ENCODE measurements at regions not wholly inside any gene's neighbourhood (a gene's known extent, or its start where the extent isn't known, plus 50 kb on each side); places are given as distances from the start of the nearest gene placed in this dataset.

- Histone ChIP-seq H3K79me1 (ENCODE audit: low read depth in 1 of 2, low read length in 2 of 2) (no peaks in the 10 kb centered on the region), H3K56ac (ENCODE audit: extremely low read depth, insufficient read depth, low read length) (no peak overlapping the region), H3K9ac (ENCODE audit: low read depth, low read length) (no peak overlapping the region), H2BK120ac (ENCODE audit: low read depth, low read length) (no peak overlapping the region), H4K8ac (ENCODE audit: low read depth in 2 of 2, low read length in 2 of 2) (no peak overlapping the region), H3K9me3 (ENCODE audit: control insufficient read depth, insufficient read depth, low read length) (no peaks in the 10 kb centered on the region; the same call in 1 of the 2 replicates), H3K27ac (ENCODE audit: insufficient read depth, low read length) (no peak overlapping the region), H3K36me3 (ENCODE audit: control insufficient read depth, insufficient read depth, low read length) (no peaks in the 10 kb centered on the region), H3K4ac (ENCODE audit: low read depth, low read length) (no peak overlapping the region), H2AK9ac (replicated peaks; ENCODE audit: low read depth, low read length, poor library complexity) (no peak overlapping the region), H3K27me3 (ENCODE audit: control insufficient read depth, insufficient read depth, low read length) (no peaks in the 10 kb centered on the region), H3K4me3 (ENCODE audit: insufficient read depth, low read depth, low read length) (no peak overlapping the region), H4K5ac (ENCODE audit: low read depth, low read length) (no peak overlapping the region), H4K91ac (ENCODE audit: insufficient read depth, low read depth, low read length) (no peak overlapping the region), H3K14ac (replicated peaks; ENCODE audit: low read depth, low read length) (no peak overlapping the region), H3K4me2 (ENCODE audit: low read depth, low read length) (no peak overlapping the region), H2BK15ac (ENCODE audit: low read depth, low read length) (no peak overlapping the region), H4K20me1 (ENCODE audit: insufficient read depth, low read length) (no peaks in the 10 kb centered on the region), H3K9me1 (ENCODE audit: insufficient read depth, low read length) (no peaks in the 10 kb centered on the region), H2AK5ac (ENCODE audit: low read depth, low read length) (no peak overlapping the region), H3K23ac (ENCODE audit: low read depth, low read length) (no peak overlapping the region), H2BK5ac (ENCODE audit: low read depth, low read length, poor library complexity, severe bottlenecking) (no peak overlapping the region), H3K4me1 (ENCODE audit: control insufficient read depth, insufficient read depth, low read length) (no peaks in the 10 kb centered on the region), H3K18ac (ENCODE audit: low read depth, low read length) (no peak overlapping the region), H2BK20ac (ENCODE audit: low read depth, low read length) (no peak overlapping the region), H2AFZ (replicated peaks; ENCODE audit: low read length, poor library complexity) (no peak overlapping the region)
- in situ Hi-C loops (cut with MboI; ENCODE audit: low sequenced_read_pairs) (no loop called here), intact Hi-C loops (cut with micrococcal nuclease) (no loop called here), dilution Hi-C loops (cut with HindIII; ENCODE audit: low sequenced_read_pairs, unreplicated experiment) (no loop called here)
- no TSS peak for BruUV-seq (replicated peaks)
- no CpG with 5 or more reads among the region's 2 CpGs for WGBS, 2 experiments (ENCODE audit: extremely low coverage in 2 of 2, insufficient read length in 1 of 2)
- ChIA-PET POLR2A (ENCODE audit: unreplicated experiment) (no interaction called here), CTCF (no interaction called here)
- TF ChIP-seq USF2 (IDR thresholded peaks at IDR 0.05; ENCODE audit: low read depth, low read length) (no peak), SMC3 (IDR thresholded peaks at IDR 0.05; ENCODE audit: low read depth, low read length) (no peak), FOS (IDR thresholded peaks at IDR 0.05; ENCODE audit: low read depth, low read length) (no peak), RCOR1 (IDR thresholded peaks at IDR 0.05; ENCODE audit: insufficient replicate concordance, low read length) (no peak), MAZ (IDR thresholded peaks at IDR 0.05; ENCODE audit: borderline replicate concordance, low read depth, low read length) (no peak), NFE2L2 (IDR thresholded peaks at IDR 0.05; ENCODE audit: low read depth, low read length) (no peak), RFX5 (IDR thresholded peaks at IDR 0.05; ENCODE audit: low read depth, low read length) (no peak), CHD1 (IDR thresholded peaks at IDR 0.05; ENCODE audit: low read depth, low read length) (no peak), MAFK (IDR thresholded peaks at IDR 0.05; ENCODE audit: low read depth, low read length) (no peak), MXI1 (IDR thresholded peaks at IDR 0.05; ENCODE audit: borderline replicate concordance, low read depth, low read length) (no peak), CTCF (conservative IDR thresholded peaks at IDR 0.05; ENCODE audit: low read depth, low read length) (no peak), POLR2A (IDR thresholded peaks at IDR 0.05; ENCODE audit: low read depth, low read length) (no peak), CEBPB (IDR thresholded peaks at IDR 0.05; ENCODE audit: low read depth, low read length) (no peak), ELK1 (IDR thresholded peaks at IDR 0.05; ENCODE audit: borderline replicate concordance, low read depth, low read length) (no peak)
- DNase-seq, result no peak
- no peak for ATAC-seq (ENCODE audit: low read depth)
These were observed 287.0 kb upstream of the SGCG start for GRCh38 chr13:22893777-22894176.
